T-cell (primary cell): ENCODE measurements at regions not wholly inside any gene's neighbourhood (a gene's known extent, or its start where the extent isn't known, plus 50 kb on each side); places are given as distances from the start of the nearest gene placed in this dataset.

ENCODE experiments used
- ATAC-seq, 4 experiments: fragments of 200-7000 bp in 3 of 4; fragments of 150-1000 bp in 1 of 4; cut with Tn5 transposase; replicated peaks in 1 of 4; 1 replicate in 3 of 4; 2 replicates in 1 of 4; pipeline ENCODE4 v1.10.0; 2021; ENCODE audit warnings: moderate library complexity in 3 of 4, mild to moderate bottlenecking in 2 of 4, moderate number of reproducible peaks in 1 of 4
- CTCF ChIA-PET, 2 donors: fragments of 300-600 bp; sonication (Branson Sonifier 250); formaldehyde crosslinking; loops; one replicate each; lab custom pipeline; 2022; ENCODE audit warnings: antibody characterized with exemption in 2 of 2; lab: Charles Lee
- POLR2A ChIA-PET, 2 donors: fragments of 300-600 bp; sonication (Branson Sonifier 250); formaldehyde crosslinking; loops; one replicate each; lab custom pipeline; 2022; ENCODE audit warnings: antibody characterized with exemption in 2 of 2; lab: Charles Lee
- DNase-seq, 35 experiments: peaks; one replicate each; pipeline versions ENCODE4 v3.0.0 to v3.0.0-alpha.2; 2013 to 2023
- H3K27ac ChIP-seq: one replicate; pipeline ENCODE4 v1.5.1; 2013; ENCODE audit warnings: low read length
- H3K27me3 ChIP-seq, 2 experiments: replicated peaks in 1 of 2; 1 replicate in 1 of 2; 2 replicates in 1 of 2; pipeline versions ENCODE4 v1.6.1 to v1.7.0; 2013; ENCODE audit warnings: low read length in 1 of 2, mixed read lengths in 1 of 2; ENCODE audit not compliant: control insufficient read depth in 2 of 2, insufficient read depth in 2 of 2; ENCODE audit errors: extremely low read depth in 1 of 2
- H3K36me3 ChIP-seq, 2 donors: 1 replicate in 1 of 2; 2 replicates in 1 of 2; pipeline versions ENCODE4 v1.6.1 to v1.7.0; 2013; ENCODE audit warnings: low read length in 1 of 2; ENCODE audit not compliant: control insufficient read depth in 2 of 2, insufficient read depth in 1 of 2; ENCODE audit errors: extremely low read depth in 1 of 2
- H3K4me1 ChIP-seq, 2 experiments: 1 replicate in 1 of 2; 2 replicates in 1 of 2; pipeline versions ENCODE4 v1.6.1 to v1.7.0; 2013; ENCODE audit warnings: low read length in 2 of 2, mixed read lengths in 1 of 2; ENCODE audit not compliant: insufficient read depth in 2 of 2, control insufficient read depth in 1 of 2; ENCODE audit errors: extremely low read depth in 1 of 2
- H3K4me3 ChIP-seq, 2 donors: 1 replicate in 1 of 2; 2 replicates in 1 of 2; pipeline versions ENCODE4 v1.5.1 to v1.7.0; 2013; ENCODE audit warnings: mild to moderate bottlenecking in 2 of 2, low read length in 1 of 2, moderate library complexity in 1 of 2; ENCODE audit not compliant: control insufficient read depth in 1 of 2; ENCODE audit errors: extremely low read depth in 1 of 2
- H3K9me3 ChIP-seq: 2 replicates; pipeline ENCODE4 v1.7.0; 2013
- H3K27ac Mint-ChIP-seq, 2 donors: one replicate each; pipeline ENCODE4 v1.8.0; 2020 to 2021; ENCODE audit warnings: mild to moderate bottlenecking in 2 of 2, mixed read lengths in 2 of 2
- H3K27me3 Mint-ChIP-seq, 2 donors: one replicate each; pipeline ENCODE4 v1.8.0; 2021 to 2022; ENCODE audit warnings: mixed read lengths in 2 of 2
- H3K36me3 Mint-ChIP-seq: one replicate; pipeline ENCODE4 v1.8.0; 2021; ENCODE audit warnings: mixed read lengths
- H3K4me1 Mint-ChIP-seq, 3 donors: one replicate each; pipeline ENCODE4 v1.8.0; 2020 to 2022; ENCODE audit warnings: mixed read lengths in 3 of 3, mild to moderate bottlenecking in 1 of 3
- H3K4me3 Mint-ChIP-seq, 3 donors: one replicate each; pipeline ENCODE4 v1.8.0; 2020 to 2022; ENCODE audit warnings: mild to moderate bottlenecking in 3 of 3, mixed read lengths in 3 of 3, moderate library complexity in 3 of 3
- H3K9me3 Mint-ChIP-seq, 3 donors: one replicate each; pipeline ENCODE4 v1.8.0; 2020 to 2022; ENCODE audit warnings: mixed read lengths in 3 of 3
- WGBS: methylation state at CpG from one replicate; pipeline ENCODE4 v1.1.5; 2013; ENCODE audit warnings: missing lambda C conversion rate; ENCODE audit not compliant: insufficient coverage; 5-methylcytosine and 5-hydroxymethylcytosine counted together

GRCh38 chr6:128601060-128601459 lies 80.7 kb upstream of the PTPRK start:
- WGBS, result 100% methylated on average over 1 of the region's 4 CpGs
- ATAC-seq (no peak), DNase-seq (no peak)
- Mint-ChIP-seq H3K9me3 (no peaks in the 10 kb centered on the region), H3K4me1 (no peaks in the 10 kb centered on the region), H3K27ac (no peak overlapping the region), H3K36me3 (no peaks in the 10 kb centered on the region), H3K27me3 (peaks cover 2 to 11% of the 10 kb centered on the region in 2 donors), H3K4me3 (no peak overlapping the region)
- no peaks in the 10 kb centered on the region for H3K9me3 ChIP-seq
- CTCF ChIA-PET, result no interaction called here
- H3K27ac ChIP-seq, result no peak overlapping the region
- no peaks in the 10 kb centered on the region for H3K4me1 ChIP-seq
- POLR2A ChIA-PET, result no interaction called here
- H3K27me3 ChIP-seq, result no peaks in the 10 kb centered on the region
- H3K36me3 ChIP-seq, result no peaks in the 10 kb centered on the region
- no peak overlapping the region for H3K4me3 ChIP-seq

- Mint-ChIP-seq H3K36me3 (no peaks in the 10 kb centered on the region), H3K27me3 (peaks cover 2 to 11% of the 10 kb centered on the region in 2 donors), H3K4me1 (no peaks in the 10 kb centered on the region), H3K27ac (no peak overlapping the region), H3K4me3 (no peak overlapping the region), H3K9me3 (no peaks in the 10 kb centered on the region)
- H3K27ac ChIP-seq, result no peak overlapping the region
- POLR2A ChIA-PET, result no interaction called here
- no peaks in the 10 kb centered on the region for H3K36me3 ChIP-seq
- ATAC-seq (no peak), DNase-seq (no peak)
- CTCF ChIA-PET, result no interaction called here
- H3K4me1 ChIP-seq, result no peaks in the 10 kb centered on the region
- no peaks in the 10 kb centered on the region for H3K9me3 ChIP-seq
- no CpG with 5 or more reads among the region's 4 CpGs for WGBS
- no peaks in the 10 kb centered on the region for H3K27me3 ChIP-seq
- no peak overlapping the region for H3K4me3 ChIP-seq
Observed at GRCh38 chr6:128600397-128600951, 80.1 kb upstream of the PTPRK start.

- Mint-ChIP-seq H3K27me3 (peaks cover 2 to 9% of the 10 kb centered on the region in 2 donors), H3K27ac (no peak overlapping the region), H3K36me3 (no peaks in the 10 kb centered on the region), H3K4me1 (no peaks in the 10 kb centered on the region), H3K4me3 (no peak overlapping the region), H3K9me3 (no peaks in the 10 kb centered on the region)
- Histone ChIP-seq H3K9me3 (no peaks in the 10 kb centered on the region), H3K36me3 (no peaks in the 10 kb centered on the region), H3K4me3 (no peak overlapping the region), H3K27me3 (no peaks in the 10 kb centered on the region), H3K27ac (no peak overlapping the region), H3K4me1 (no peaks in the 10 kb centered on the region)
- POLR2A ChIA-PET, result interaction anchor here in 1 of 2 donors (0.6 kb wide), 1 partner anchor 835 kb away, joined by 3 read pairs; no protein-coding TSS in a partner anchor
- CTCF ChIA-PET, result no interaction called here
- WGBS, result no CpG with 5 or more reads among the region's 2 CpGs
- DNase-seq (no peak), ATAC-seq (no peak)
Observed at GRCh38 chr6:128599036-128599435, 78.6 kb upstream of the PTPRK start.

GRCh38 chr6:128598571-128598970 lies 78.2 kb upstream of the PTPRK start:
- no peaks in the 10 kb centered on the region for H3K9me3 Mint-ChIP-seq
- no peaks in the 10 kb centered on the region for H3K4me1 ChIP-seq
- no peak overlapping the region for H3K4me3 Mint-ChIP-seq
- no peak overlapping the region for H3K27ac Mint-ChIP-seq
- 40% methylated on average over 2 of the region's 2 CpGs for WGBS
- no peaks in the 10 kb centered on the region for H3K36me3 Mint-ChIP-seq
- no peak overlapping the region for H3K4me3 ChIP-seq
- ChIA-PET POLR2A (interaction anchor here in 1 of 2 donors (0.6 kb wide), 1 partner anchor 835 kb away, joined by 3 read pairs; no protein-coding TSS in a partner anchor), CTCF (no interaction called here)
- no peaks in the 10 kb centered on the region for H3K9me3 ChIP-seq
- H3K4me1 Mint-ChIP-seq, result no peaks in the 10 kb centered on the region
- H3K27me3 ChIP-seq, result no peaks in the 10 kb centered on the region
- H3K27ac ChIP-seq, result no peak overlapping the region
- H3K36me3 ChIP-seq, result no peaks in the 10 kb centered on the region
- ATAC-seq (no peak), DNase-seq (no peak)
- peaks cover 2 to 7% of the 10 kb centered on the region in 2 donors for H3K27me3 Mint-ChIP-seq

GRCh38 chr6:128597956-128598355 lies 77.6 kb upstream of the PTPRK start:
- Mint-ChIP-seq H3K9me3 (no peaks in the 10 kb centered on the region), H3K4me1 (no peaks in the 10 kb centered on the region), H3K27me3 (peaks cover 2 to 7% of the 10 kb centered on the region in 2 donors), H3K36me3 (no peaks in the 10 kb centered on the region), H3K4me3 (no peak overlapping the region), H3K27ac (no peak overlapping the region)
- H3K4me3 ChIP-seq, result no peak overlapping the region
- no peaks in the 10 kb centered on the region for H3K27me3 ChIP-seq
- no peaks in the 10 kb centered on the region for H3K9me3 ChIP-seq
- ChIA-PET POLR2A (no interaction called here), CTCF (no interaction called here)
- ATAC-seq (no peak), DNase-seq (no peak)
- H3K27ac ChIP-seq, result no peak overlapping the region
- no peaks in the 10 kb centered on the region for H3K4me1 ChIP-seq
- H3K36me3 ChIP-seq, result no peaks in the 10 kb centered on the region

- H3K27me3 Mint-ChIP-seq, result peaks cover 2 to 10% of the 10 kb centered on the region in 2 donors
- Histone ChIP-seq H3K27me3 (no peaks in the 10 kb centered on the region), H3K4me3 (no peak overlapping the region), H3K36me3 (no peaks in the 10 kb centered on the region), H3K9me3 (no peaks in the 10 kb centered on the region), H3K27ac (no peak overlapping the region), H3K4me1 (no peaks in the 10 kb centered on the region)
- ATAC-seq, result no peak
- no peaks in the 10 kb centered on the region for H3K4me1 Mint-ChIP-seq
- no peaks in the 10 kb centered on the region for H3K9me3 Mint-ChIP-seq
- no peak for DNase-seq
- no peaks in the 10 kb centered on the region for H3K36me3 Mint-ChIP-seq
- no peak overlapping the region for H3K27ac Mint-ChIP-seq
- ChIA-PET CTCF (no interaction called here), POLR2A (no interaction called here)
- no peak overlapping the region for H3K4me3 Mint-ChIP-seq
Observed at GRCh38 chr6:128597004-128597403, 76.6 kb upstream of the PTPRK start.

- DNase-seq (no peak), ATAC-seq (no peak)
- Histone ChIP-seq H3K27ac (no peak overlapping the region), H3K36me3 (no peaks in the 10 kb centered on the region), H3K27me3 (no peaks in the 10 kb centered on the region), H3K9me3 (no peaks in the 10 kb centered on the region), H3K4me1 (no peaks in the 10 kb centered on the region), H3K4me3 (no peak overlapping the region)
- CTCF ChIA-PET, result interaction anchor here in 1 of 2 donors (0.6 kb wide), 1 partner anchor 15 kb away, joined by 4 read pairs; no protein-coding TSS in a partner anchor
- Mint-ChIP-seq H3K4me1 (no peaks in the 10 kb centered on the region), H3K27me3 (peaks cover 2 to 8% of the 10 kb centered on the region in 2 donors), H3K4me3 (no peak overlapping the region), H3K36me3 (no peaks in the 10 kb centered on the region), H3K9me3 (peaks cover 0 to 5% (median 0%) of the 10 kb centered on the region in 3 donors), H3K27ac (no peak overlapping the region)
- POLR2A ChIA-PET, result no interaction called here
- 85% methylated on average over 1 of the region's 1 CpG for WGBS
Observed at GRCh38 chr6:128595544-128595943, 75.1 kb upstream of the PTPRK start.
